Hepatocyte (in vitro differentiated cells): ENCODE measurements at regions not wholly inside any gene's neighbourhood (a gene's known extent, or its start where the extent isn't known, plus 50 kb on each side); places are given as distances from the start of the nearest gene placed in this dataset.

Source experiments
- EZH2 ChIP-seq: fragments of 200-600 bp; sonication (generic); IDR thresholded peaks from 2 replicates; pipeline ENCODE4 v1.6.1; 2016; ENCODE audit warnings: antibody characterized with exemption, mild to moderate bottlenecking, borderline replicate concordance
- TF ChIP-seq, protein P1 (sequence below): fragments of 200-600 bp; sonication (generic); IDR thresholded peaks from 2 replicates; pipeline ENCODE4 v1.5.1; 2016; ENCODE audit warnings: antibody characterized with exemption, mild to moderate bottlenecking; ENCODE audit not compliant: poor library complexity

DNA sequence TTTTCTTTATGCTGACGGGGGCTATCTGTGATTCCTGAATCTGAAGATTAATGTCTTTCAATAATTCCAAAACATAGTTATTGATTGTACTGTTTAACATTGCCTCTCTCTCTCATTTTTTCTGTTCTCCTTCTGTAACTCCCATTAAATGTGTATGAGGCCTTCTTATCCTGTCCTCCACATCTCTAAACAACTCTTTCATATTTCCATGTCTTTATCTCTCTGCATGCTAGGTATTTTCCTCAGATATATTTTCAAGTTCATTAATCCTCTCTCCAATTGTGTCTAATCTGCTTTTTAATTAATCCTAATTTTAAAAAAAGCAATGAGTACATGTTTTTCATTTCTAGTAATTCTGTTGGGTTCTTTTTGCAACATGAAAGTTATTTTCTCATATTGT, 173.2 kb downstream of the TLE3 start:
- TF ChIP-seq, protein P1, sequence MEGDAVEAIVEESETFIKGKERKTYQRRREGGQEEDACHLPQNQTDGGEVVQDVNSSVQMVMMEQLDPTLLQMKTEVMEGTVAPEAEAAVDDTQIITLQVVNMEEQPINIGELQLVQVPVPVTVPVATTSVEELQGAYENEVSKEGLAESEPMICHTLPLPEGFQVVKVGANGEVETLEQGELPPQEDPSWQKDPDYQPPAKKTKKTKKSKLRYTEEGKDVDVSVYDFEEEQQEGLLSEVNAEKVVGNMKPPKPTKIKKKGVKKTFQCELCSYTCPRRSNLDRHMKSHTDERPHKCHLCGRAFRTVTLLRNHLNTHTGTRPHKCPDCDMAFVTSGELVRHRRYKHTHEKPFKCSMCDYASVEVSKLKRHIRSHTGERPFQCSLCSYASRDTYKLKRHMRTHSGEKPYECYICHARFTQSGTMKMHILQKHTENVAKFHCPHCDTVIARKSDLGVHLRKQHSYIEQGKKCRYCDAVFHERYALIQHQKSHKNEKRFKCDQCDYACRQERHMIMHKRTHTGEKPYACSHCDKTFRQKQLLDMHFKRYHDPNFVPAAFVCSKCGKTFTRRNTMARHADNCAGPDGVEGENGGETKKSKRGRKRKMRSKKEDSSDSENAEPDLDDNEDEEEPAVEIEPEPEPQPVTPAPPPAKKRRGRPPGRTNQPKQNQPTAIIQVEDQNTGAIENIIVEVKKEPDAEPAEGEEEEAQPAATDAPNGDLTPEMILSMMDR = no peak
- no peak for TF ChIP-seq EZH2
